ENCODE measurements at regions not wholly inside any gene's neighbourhood (a gene's known extent, or its start where the extent isn't known, plus 50 kb on each side); places are given as distances from the start of the nearest gene placed in this dataset.

DNA sequence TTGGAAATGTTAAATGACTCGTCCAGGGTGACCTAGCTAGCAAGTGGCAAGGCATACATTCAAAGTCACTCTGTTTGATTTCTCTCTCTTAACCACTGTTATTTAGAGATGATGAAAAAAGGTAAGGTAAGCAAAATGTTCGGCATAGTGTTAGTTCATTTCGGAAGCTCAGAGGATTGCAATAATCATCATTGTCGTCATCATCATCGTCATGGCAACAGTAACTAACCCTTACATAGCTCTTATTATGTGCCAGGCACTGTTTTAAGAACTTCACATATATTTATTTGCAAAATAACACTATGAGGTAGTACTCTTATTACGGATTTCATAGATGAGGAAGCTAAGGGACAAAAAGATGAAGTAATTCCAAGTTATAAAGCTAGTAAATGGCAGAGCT, 292.7 kb upstream of the CXCR4 start:
- no peak overlapping the region for H3K4me3 ChIP-seq (ENCODE audit: low read depth in 1 of 2, low read length in 2 of 2)
- H3K9me3 ChIP-seq (ENCODE audit: insufficient read depth, low read length, severe bottlenecking), result no peaks in the 10 kb centered on the region
- no peak overlapping the region for H3K9ac ChIP-seq (ENCODE audit: low read depth, low read length)
- peaks cover 9% of the 10 kb centered on the region for H3K27me3 ChIP-seq (ENCODE audit: insufficient read depth, low read length, poor library complexity)
- no peak overlapping the region for H3K4me2 ChIP-seq (ENCODE audit: insufficient read depth, low read length)
- no peak for DNase-seq
- no peak overlapping the region for H3K27ac ChIP-seq (ENCODE audit: low read length)
- ATAC-seq (ENCODE audit: insufficient read depth, low read depth), result no peak
- no peak overlapping the region for H2AFZ ChIP-seq (ENCODE audit: low read depth, low read length)
- no peaks in the 10 kb centered on the region for H3K79me2 ChIP-seq (ENCODE audit: insufficient read depth, low read length)
- H3K36me3 ChIP-seq (ENCODE audit: insufficient read depth, low read length), result no peaks in the 10 kb centered on the region
- no peak for TF ChIP-seq EZH2 (IDR thresholded peaks at IDR 0.05; ENCODE audit: borderline replicate concordance, low read depth, low read length, severe bottlenecking)
- TF ChIP-seq, protein P1, sequence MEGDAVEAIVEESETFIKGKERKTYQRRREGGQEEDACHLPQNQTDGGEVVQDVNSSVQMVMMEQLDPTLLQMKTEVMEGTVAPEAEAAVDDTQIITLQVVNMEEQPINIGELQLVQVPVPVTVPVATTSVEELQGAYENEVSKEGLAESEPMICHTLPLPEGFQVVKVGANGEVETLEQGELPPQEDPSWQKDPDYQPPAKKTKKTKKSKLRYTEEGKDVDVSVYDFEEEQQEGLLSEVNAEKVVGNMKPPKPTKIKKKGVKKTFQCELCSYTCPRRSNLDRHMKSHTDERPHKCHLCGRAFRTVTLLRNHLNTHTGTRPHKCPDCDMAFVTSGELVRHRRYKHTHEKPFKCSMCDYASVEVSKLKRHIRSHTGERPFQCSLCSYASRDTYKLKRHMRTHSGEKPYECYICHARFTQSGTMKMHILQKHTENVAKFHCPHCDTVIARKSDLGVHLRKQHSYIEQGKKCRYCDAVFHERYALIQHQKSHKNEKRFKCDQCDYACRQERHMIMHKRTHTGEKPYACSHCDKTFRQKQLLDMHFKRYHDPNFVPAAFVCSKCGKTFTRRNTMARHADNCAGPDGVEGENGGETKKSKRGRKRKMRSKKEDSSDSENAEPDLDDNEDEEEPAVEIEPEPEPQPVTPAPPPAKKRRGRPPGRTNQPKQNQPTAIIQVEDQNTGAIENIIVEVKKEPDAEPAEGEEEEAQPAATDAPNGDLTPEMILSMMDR (IDR thresholded peaks at IDR 0.05; ENCODE audit: borderline replicate concordance, extremely low read depth, low read length, poor library complexity, severe bottlenecking), result no peak
- no peaks in the 10 kb centered on the region for H4K20me1 ChIP-seq (ENCODE audit: insufficient read depth, low read length)
- H3K4me1 ChIP-seq (ENCODE audit: insufficient read depth, low read length), result no peaks in the 10 kb centered on the region

DNA sequence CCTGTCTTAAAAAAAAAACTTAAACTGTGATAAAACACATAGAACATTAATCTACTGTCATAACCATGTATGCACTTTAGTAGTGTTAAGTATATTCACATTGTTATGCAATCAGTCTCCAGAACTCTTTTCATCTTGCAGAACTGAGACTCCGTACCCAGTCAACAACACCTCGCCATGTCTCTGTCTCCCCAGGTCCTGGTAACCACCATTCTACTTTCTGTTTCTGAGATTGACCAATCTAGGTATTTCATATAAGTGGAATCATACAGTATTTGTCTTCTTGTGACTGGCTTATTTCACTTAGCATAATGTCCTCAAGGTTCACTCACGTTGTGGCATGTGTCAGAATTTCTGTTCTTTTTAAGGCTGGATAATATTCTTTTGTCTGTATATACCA, 290.8 kb upstream of the CXCR4 start:
- Histone ChIP-seq H3K4me3 (ENCODE audit: low read depth in 1 of 2, low read length in 2 of 2) (no peak overlapping the region), H3K9ac (ENCODE audit: low read depth, low read length) (no peak overlapping the region), H3K27me3 (ENCODE audit: insufficient read depth, low read length, poor library complexity) (peaks cover 15% of the 10 kb centered on the region), H3K4me2 (ENCODE audit: insufficient read depth, low read length) (no peak overlapping the region), H3K79me2 (ENCODE audit: insufficient read depth, low read length) (no peaks in the 10 kb centered on the region), H3K4me1 (ENCODE audit: insufficient read depth, low read length) (no peaks in the 10 kb centered on the region), H3K36me3 (ENCODE audit: insufficient read depth, low read length) (no peaks in the 10 kb centered on the region), H4K20me1 (ENCODE audit: insufficient read depth, low read length) (no peaks in the 10 kb centered on the region), H3K9me3 (ENCODE audit: insufficient read depth, low read length, severe bottlenecking) (no peaks in the 10 kb centered on the region), H2AFZ (ENCODE audit: low read depth, low read length) (no peak overlapping the region), H3K27ac (ENCODE audit: low read length) (no peak overlapping the region)
- ATAC-seq (ENCODE audit: insufficient read depth, low read depth) (no peak), DNase-seq (no peak)
- TF ChIP-seq, protein P1 (IDR thresholded peaks at IDR 0.05; ENCODE audit: borderline replicate concordance, extremely low read depth, low read length, poor library complexity, severe bottlenecking), result no peak
- no peak for TF ChIP-seq EZH2 (IDR thresholded peaks at IDR 0.05; ENCODE audit: borderline replicate concordance, low read depth, low read length, severe bottlenecking)

DNA sequence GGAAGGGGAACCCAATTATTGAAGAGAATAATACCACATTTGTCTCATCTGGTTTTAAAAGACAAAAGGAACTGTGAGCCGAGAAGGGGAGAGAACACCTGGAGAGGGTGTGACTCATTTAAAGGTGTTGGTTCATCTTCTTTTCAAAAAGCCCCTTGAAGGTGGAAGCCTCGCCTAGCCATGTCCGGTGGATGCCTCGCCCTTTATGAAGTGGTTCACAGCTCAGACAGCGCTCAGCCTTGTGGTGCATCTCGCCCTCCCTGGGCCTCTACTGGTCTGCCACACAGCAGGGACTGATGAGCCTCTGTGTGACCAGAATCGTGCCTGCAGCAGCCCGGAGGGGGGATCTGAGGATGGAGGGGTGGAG, 290.0 kb upstream of the CXCR4 start:
- peaks cover 17% of the 10 kb centered on the region for H3K27me3 ChIP-seq (ENCODE audit: insufficient read depth, low read length, poor library complexity)
- H3K79me2 ChIP-seq (ENCODE audit: insufficient read depth, low read length), result no peaks in the 10 kb centered on the region
- no peak overlapping the region for H3K9ac ChIP-seq (ENCODE audit: low read depth, low read length)
- DNase-seq, result no peak
- H3K4me2 ChIP-seq (ENCODE audit: insufficient read depth, low read length), result no peak overlapping the region
- no peaks in the 10 kb centered on the region for H3K9me3 ChIP-seq (ENCODE audit: insufficient read depth, low read length, severe bottlenecking)
- ATAC-seq (ENCODE audit: insufficient read depth, low read depth), result no peak
- TF ChIP-seq, protein P1 (IDR thresholded peaks at IDR 0.05; ENCODE audit: borderline replicate concordance, extremely low read depth, low read length, poor library complexity, severe bottlenecking), result no peak
- no peak for TF ChIP-seq EZH2 (IDR thresholded peaks at IDR 0.05; ENCODE audit: borderline replicate concordance, low read depth, low read length, severe bottlenecking)
- peak overlapping the region; percentile 26; the same call in 1 of the 2 replicates for H2AFZ ChIP-seq (ENCODE audit: low read depth, low read length)
- no peaks in the 10 kb centered on the region for H4K20me1 ChIP-seq (ENCODE audit: insufficient read depth, low read length)
- no peaks in the 10 kb centered on the region for H3K4me1 ChIP-seq (ENCODE audit: insufficient read depth, low read length)
- no peaks in the 10 kb centered on the region for H3K36me3 ChIP-seq (ENCODE audit: insufficient read depth, low read length)
- H3K4me3 ChIP-seq (ENCODE audit: low read depth in 1 of 2, low read length in 2 of 2), result no peak overlapping the region
- no peak overlapping the region for H3K27ac ChIP-seq (ENCODE audit: low read length)

Data from DND-41 (cell line).